DND-41 (cell line): ENCODE measurements at regions not wholly inside any gene's neighbourhood (a gene's known extent, or its start where the extent isn't known, plus 50 kb on each side); places are given as distances from the start of the nearest gene placed in this dataset.

Experiments used
- ATAC-seq: fragments of 200-7000 bp; cut with Tn5 transposase; 3 replicates; pipeline ENCODE4 v1.9.1; 2021; ENCODE audit warnings: low read depth; ENCODE audit not compliant: insufficient read depth
- DNase-seq: peaks from one replicate; pipeline ENCODE4 v3.0.0-alpha.2; 2020
- H2AFZ ChIP-seq: 2 replicates; pipeline ENCODE4 v1.6.0; 2012; ENCODE audit warnings: low read depth, low read length
- H3K27ac ChIP-seq: 2 replicates; pipeline ENCODE4 v1.5.1; 2012; ENCODE audit warnings: low read length, inconsistent platforms
- H3K27me3 ChIP-seq: fragments of 200-600 bp; sonication (generic); 2 replicates; pipeline ENCODE4 v1.6.0; 2012; ENCODE audit warnings: low read length, mild to moderate bottlenecking, inconsistent platforms; ENCODE audit not compliant: insufficient read depth, poor library complexity
- H3K36me3 ChIP-seq: 2 replicates; pipeline ENCODE4 v1.5.1; 2012; ENCODE audit warnings: low read length, inconsistent platforms; ENCODE audit not compliant: insufficient read depth
- H3K4me1 ChIP-seq: 2 replicates; pipeline ENCODE4 v1.5.1; 2012; ENCODE audit warnings: mild to moderate bottlenecking, low read length; ENCODE audit not compliant: insufficient read depth
- H3K4me2 ChIP-seq: 2 replicates; pipeline ENCODE4 v1.6.0; 2012; ENCODE audit warnings: mild to moderate bottlenecking, moderate library complexity, low read length, inconsistent platforms; ENCODE audit not compliant: insufficient read depth
- H3K4me3 ChIP-seq, 2 experiments: fragments of 200-600 bp in 1 of 2; shearing (Covaris generic) in 1 of 2; 2 replicates each; pipeline ENCODE4 v1.5.1; 2012 to 2016; ENCODE audit warnings: inconsistent platforms in 2 of 2, low read length in 2 of 2, mild to moderate bottlenecking in 2 of 2, low read depth in 1 of 2, moderate library complexity in 1 of 2
- H3K79me2 ChIP-seq: 2 replicates; pipeline ENCODE4 v1.6.0; 2012; ENCODE audit warnings: low read length, inconsistent platforms; ENCODE audit not compliant: insufficient read depth
- H3K9ac ChIP-seq: 2 replicates; pipeline ENCODE4 v1.6.0; 2012; ENCODE audit warnings: low read depth, mild to moderate bottlenecking, inconsistent platforms, low read length, moderate library complexity
- H3K9me3 ChIP-seq: 2 replicates; pipeline ENCODE4 v1.5.1; 2012; ENCODE audit warnings: low read length, moderate library complexity, mild to moderate bottlenecking, inconsistent platforms; ENCODE audit not compliant: insufficient read depth, severe bottlenecking
- H4K20me1 ChIP-seq: 2 replicates; pipeline ENCODE4 v1.6.0; 2012; ENCODE audit warnings: low read length; ENCODE audit not compliant: insufficient read depth
- EZH2 ChIP-seq: IDR thresholded peaks from 3 replicates; pipeline ENCODE4 v1.6.1; 2012; ENCODE audit warnings: borderline replicate concordance, low read depth, mild to moderate bottlenecking, moderate library complexity, low read length, inconsistent platforms; ENCODE audit not compliant: severe bottlenecking
- TF ChIP-seq, protein P1 (sequence below): IDR thresholded peaks from 2 replicates; pipeline ENCODE4 v1.5.1; 2012; ENCODE audit warnings: borderline replicate concordance, low read length, moderate library complexity, mild to moderate bottlenecking; ENCODE audit not compliant: poor library complexity, severe bottlenecking; ENCODE audit errors: extremely low read depth

GRCh38 chr19:28941833-28942232, 271.1 kb downstream of the UQCRFS1 start:
- H3K4me1 ChIP-seq, result no peaks in the 10 kb centered on the region
- H4K20me1 ChIP-seq, result no peaks in the 10 kb centered on the region
- no peak overlapping the region for H3K27ac ChIP-seq
- H2AFZ ChIP-seq, result no peak overlapping the region
- H3K36me3 ChIP-seq, result no peaks in the 10 kb centered on the region
- no peak for DNase-seq
- no peak overlapping the region for H3K9ac ChIP-seq
- no peaks in the 10 kb centered on the region for H3K79me2 ChIP-seq
- H3K4me3 ChIP-seq, result no peak overlapping the region
- ATAC-seq, result no peak
- TF ChIP-seq, protein P1, sequence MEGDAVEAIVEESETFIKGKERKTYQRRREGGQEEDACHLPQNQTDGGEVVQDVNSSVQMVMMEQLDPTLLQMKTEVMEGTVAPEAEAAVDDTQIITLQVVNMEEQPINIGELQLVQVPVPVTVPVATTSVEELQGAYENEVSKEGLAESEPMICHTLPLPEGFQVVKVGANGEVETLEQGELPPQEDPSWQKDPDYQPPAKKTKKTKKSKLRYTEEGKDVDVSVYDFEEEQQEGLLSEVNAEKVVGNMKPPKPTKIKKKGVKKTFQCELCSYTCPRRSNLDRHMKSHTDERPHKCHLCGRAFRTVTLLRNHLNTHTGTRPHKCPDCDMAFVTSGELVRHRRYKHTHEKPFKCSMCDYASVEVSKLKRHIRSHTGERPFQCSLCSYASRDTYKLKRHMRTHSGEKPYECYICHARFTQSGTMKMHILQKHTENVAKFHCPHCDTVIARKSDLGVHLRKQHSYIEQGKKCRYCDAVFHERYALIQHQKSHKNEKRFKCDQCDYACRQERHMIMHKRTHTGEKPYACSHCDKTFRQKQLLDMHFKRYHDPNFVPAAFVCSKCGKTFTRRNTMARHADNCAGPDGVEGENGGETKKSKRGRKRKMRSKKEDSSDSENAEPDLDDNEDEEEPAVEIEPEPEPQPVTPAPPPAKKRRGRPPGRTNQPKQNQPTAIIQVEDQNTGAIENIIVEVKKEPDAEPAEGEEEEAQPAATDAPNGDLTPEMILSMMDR, result no peak
- no peak for TF ChIP-seq EZH2
- no peak overlapping the region for H3K4me2 ChIP-seq
- no peaks in the 10 kb centered on the region for H3K9me3 ChIP-seq
- peaks cover 3% of the 10 kb centered on the region for H3K27me3 ChIP-seq

- no peak for TF ChIP-seq EZH2
- no peak overlapping the region for H3K9ac ChIP-seq
- peaks cover 3% of the 10 kb centered on the region for H3K27me3 ChIP-seq
- no peaks in the 10 kb centered on the region for H3K36me3 ChIP-seq
- no peaks in the 10 kb centered on the region for H3K4me1 ChIP-seq
- ATAC-seq (no peak), DNase-seq (no peak)
- no peak overlapping the region for H3K27ac ChIP-seq
- no peak overlapping the region for H3K4me3 ChIP-seq
- no peaks in the 10 kb centered on the region for H4K20me1 ChIP-seq
- H3K9me3 ChIP-seq, result no peaks in the 10 kb centered on the region
- no peak overlapping the region for H2AFZ ChIP-seq
- H3K79me2 ChIP-seq, result no peaks in the 10 kb centered on the region
- H3K4me2 ChIP-seq, result no peak overlapping the region
Measured at GRCh38 chr19:28940751-28941500, 272.0 kb downstream of the UQCRFS1 start.

DNA sequence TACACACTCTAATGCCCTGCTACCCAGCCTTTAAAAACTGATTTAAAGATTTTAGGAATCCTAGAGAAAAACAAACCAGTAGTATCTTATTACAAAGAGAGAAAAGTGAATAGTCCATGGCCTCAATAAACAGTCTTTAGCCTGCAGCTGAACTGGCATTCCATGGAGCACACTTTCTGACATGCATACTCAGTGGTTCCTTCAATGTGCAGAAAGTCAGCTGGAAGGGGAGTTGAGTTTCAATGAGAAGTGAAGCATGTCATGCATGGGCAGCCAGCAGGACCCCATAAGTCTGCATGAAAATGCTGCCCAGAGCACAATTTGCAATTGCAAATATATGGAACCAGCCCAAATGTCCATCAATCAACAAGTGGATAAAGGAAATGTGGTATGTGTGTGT, 273.7 kb downstream of the UQCRFS1 start:
- Histone ChIP-seq H3K27me3 (peaks cover 3% of the 10 kb centered on the region), H2AFZ (no peak overlapping the region), H3K4me3 (no peak overlapping the region), H4K20me1 (no peaks in the 10 kb centered on the region), H3K4me2 (no peak overlapping the region), H3K79me2 (no peaks in the 10 kb centered on the region), H3K9me3 (no peaks in the 10 kb centered on the region), H3K4me1 (no peaks in the 10 kb centered on the region), H3K36me3 (no peaks in the 10 kb centered on the region), H3K27ac (no peak overlapping the region), H3K9ac (no peak overlapping the region)
- ATAC-seq (no peak), DNase-seq (no peak)
- TF ChIP-seq, protein P1, result no peak
- TF ChIP-seq EZH2, result no peak

DNA sequence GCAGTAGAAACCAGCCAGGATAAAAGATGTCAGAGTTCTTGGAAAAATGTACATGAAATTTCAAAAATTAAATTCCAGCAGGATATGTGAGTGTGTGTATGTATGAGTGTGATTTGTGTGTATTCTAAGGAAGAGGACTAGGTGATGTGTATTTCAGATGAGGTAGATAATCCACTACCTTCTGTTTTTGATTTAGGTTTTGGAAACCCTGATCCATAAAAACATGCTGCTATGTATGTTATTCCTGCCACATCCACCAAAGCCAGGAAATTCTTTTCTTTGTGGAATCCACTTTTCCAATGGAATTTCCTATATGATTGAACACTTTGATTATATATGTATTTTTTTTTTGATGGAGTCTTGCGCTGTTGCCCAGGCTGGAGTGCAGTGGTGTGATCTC, 276.9 kb downstream of the UQCRFS1 start:
- Histone ChIP-seq H3K9ac (no peak overlapping the region), H3K79me2 (no peaks in the 10 kb centered on the region), H3K4me3 (no peak overlapping the region), H3K27me3 (peaks cover 3% of the 10 kb centered on the region), H3K9me3 (no peaks in the 10 kb centered on the region), H3K27ac (no peak overlapping the region), H2AFZ (no peak overlapping the region), H3K4me1 (no peaks in the 10 kb centered on the region), H3K4me2 (no peak overlapping the region), H3K36me3 (no peaks in the 10 kb centered on the region), H4K20me1 (no peaks in the 10 kb centered on the region)
- TF ChIP-seq, protein P1, result no peak
- DNase-seq (no peak), ATAC-seq (no peak)
